ENCODE measurements at regions not wholly inside any gene's neighbourhood (a gene's known extent, or its start where the extent isn't known, plus 50 kb on each side); places are given as distances from the start of the nearest gene placed in this dataset.
A peak's percentile ranks its signal among the peaks of the same experiment; 100 is the strongest.
"Not testable (repeated sequence)": the region's sequence is repeated elsewhere in the genome, so short reads cannot be mapped to it uniquely, and the experiment has no call there.

DNA sequence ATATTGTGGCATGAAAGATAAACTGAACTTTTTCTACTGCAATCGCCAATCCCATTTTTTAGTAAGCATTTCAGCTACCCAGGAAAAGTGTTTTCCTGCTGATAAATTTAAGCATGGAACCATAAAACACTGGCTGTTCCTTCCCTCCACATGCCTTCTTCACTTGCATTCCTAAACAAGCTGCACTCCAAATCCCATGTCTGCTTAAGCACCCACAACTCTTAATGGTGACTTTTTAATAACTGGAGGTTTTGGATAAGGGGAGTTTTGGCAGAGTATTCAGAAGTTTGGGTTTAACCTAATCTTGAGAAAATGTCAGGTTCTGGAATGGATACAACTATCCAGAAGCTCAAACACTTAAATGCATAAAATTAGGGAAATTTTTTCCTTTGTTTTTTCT is 345.6 kb upstream of the CA10 start:
- no peak for DNase-seq

DNA sequence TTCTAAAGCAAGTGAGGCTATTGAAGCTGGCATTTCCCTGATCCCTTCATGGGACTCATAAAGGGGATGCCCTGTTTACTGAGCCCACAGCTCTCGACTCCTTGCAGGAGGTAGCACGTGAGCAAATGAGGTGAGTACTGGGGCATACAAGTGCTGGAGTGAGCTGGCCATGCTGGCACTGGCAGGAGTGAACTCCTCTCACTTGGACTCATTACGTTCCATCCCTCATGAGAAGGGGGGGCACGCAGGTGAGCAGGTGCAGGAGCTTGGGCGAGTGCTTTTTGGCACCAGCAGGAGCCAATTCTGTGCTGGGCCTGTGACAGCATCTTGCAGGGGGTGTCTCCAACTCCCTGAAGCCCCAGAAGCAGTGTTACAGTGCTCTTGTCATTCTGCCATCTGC is 337.1 kb upstream of the CA10 start:
- no peak for DNase-seq

DNA sequence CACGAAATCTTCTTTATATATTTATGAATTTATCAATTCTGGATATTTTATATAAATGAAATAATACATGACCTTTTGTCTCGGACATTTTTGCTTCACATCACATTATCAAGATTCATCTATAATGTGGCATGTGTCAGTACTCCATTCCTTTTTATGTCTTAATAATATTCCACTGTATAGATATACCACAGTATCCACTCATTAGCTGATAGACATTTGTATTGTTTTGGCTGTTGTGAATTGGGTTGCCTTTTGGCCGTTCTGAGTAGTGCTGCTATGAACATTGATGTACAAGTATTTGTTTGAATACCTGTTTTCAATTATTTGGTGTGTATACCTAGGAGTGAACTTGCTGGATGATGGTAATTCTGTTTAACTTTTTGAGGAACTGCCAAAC is 323.8 kb upstream of the CA10 start:
- DNase-seq, result no peak

DNA sequence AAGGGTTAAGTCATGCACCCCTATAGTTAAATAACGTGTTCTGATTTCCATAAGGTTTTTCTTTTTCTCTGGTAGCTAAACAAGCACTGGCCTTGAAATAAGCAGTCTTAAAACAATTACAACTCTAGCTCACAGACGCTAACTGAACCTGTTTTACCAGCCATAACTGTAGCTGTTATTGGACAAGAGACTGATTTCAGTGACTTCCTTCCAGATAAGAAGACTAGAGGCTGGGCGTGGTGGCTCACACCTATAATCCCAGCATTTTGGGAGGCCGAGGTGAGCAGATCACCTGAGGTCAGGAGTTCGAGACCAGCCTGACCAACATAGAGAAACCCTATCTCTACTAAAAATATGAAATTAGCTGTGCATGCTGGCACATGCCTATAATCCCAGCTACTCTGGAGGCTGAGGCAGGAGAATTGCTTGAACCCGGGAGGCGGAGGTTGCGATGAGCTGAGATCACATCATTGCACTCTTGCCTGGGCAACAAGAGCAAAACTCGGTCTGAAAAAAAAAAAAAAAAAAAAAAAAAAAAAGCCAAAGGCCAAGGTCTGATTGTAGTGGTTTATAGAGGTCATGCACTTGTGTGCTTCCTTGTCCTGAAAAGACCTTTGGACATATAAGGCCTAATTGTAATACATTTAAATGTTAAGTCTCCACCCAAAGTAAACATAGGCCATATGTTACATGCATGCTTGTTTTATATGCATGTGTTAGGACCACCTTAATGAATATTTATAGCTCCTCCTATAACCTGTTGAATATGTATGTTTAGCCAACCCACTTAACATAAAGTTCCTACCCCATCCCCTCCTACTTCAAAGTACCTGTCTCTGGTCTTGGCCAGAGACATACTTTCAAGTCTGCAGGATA is 319.5 kb upstream of the CA10 start:
- DNase-seq, result no peak

DNA sequence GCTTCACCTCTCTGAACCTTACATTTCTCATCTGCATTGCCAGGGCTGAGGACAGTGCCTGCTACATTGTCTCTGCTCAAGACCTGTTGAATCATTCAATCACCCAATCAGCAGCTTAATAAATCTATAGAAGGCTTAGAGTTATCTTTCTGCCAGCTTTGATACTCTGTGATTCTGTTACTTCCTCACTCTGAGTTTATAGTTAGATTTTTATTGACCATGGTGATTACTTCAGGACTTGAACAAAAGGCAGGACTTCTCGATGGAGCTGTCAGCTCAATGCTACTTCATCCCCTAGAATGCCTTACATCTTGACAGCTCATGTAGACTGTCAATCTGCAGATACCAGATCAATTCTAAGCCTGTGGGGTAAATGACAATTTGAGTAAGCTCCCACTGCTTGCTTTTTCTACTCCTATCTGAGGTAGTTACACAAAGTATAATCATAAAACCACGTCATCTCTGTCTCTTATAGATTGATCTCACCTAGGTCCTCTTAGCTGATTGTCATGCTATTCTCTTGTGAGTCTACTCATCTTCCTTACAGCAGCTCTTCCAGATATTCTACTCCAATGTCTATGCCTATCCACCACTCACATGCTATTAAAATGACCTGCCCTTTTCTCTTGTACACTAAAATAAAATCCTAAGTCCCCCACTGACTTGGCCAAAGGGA is 318.3 kb upstream of the CA10 start:
- no peak for DNase-seq

DNA sequence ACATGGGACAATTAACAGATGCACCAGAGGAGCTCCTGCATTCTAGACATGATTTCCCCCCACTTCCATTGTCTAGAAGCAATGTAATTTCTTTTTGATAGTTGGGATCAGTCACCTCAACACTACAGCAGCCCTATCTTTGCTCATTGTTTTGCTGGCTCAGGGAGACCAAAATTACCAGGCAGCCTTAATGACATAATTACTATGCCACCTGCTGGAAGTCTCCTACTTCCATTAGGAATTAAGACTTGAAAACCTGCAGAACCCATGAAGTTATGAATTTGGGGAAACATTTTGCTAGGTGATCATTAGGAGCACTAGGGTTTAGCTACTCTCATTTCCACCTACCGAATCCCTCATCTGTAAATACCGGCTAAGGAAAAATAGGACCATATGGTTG is 312.0 kb upstream of the CA10 start:
- DNase-seq, result no peak

DNA sequence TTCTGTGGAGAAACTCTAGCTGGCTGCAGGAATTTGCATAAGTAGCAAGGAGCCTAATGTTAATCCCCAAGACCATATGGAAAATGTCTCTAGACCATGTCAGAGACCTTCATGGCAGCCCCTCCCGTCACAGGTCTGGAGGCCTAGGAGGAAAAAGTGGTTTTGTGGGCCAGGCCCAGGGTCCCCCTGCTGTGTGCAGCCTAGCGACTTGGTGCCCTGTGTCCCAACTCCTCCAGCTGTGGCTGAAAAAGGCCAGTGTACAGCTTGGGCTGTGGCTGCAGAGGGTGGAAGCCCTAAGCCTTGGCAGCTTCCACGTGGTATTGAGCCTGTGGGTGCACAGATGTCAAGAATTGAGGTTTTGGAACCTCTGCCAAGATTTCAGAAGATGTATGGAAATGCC is 306.9 kb upstream of the CA10 start:
- DNase-seq, result no peak

DNA sequence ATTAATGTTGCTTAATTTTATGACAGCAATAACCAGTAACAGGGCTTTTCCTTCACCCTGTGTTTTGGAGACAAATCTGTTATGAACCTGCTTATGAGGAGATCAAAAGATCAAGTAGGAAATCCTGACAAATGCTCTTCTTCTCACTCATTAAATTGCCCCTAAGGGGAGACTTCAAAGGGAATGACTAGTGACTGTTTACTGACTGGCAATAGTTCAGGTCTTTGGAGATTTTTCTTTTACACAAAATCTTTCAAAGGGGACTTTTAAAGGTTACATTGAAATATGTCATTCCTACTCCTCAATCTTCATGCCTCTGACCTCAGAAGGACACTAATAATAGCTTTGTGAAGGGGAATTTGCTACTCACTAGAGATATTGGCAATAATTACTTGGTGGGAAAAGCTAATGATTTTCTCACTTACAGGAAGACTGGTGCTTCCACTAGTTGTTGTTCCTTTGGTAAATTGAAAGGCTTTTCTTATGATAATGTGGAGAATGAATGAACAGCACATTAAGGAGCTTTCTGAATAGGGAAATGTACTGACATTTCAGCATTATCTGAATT is 292.9 kb upstream of the CA10 start:
- DNase-seq, result no peak

DNA sequence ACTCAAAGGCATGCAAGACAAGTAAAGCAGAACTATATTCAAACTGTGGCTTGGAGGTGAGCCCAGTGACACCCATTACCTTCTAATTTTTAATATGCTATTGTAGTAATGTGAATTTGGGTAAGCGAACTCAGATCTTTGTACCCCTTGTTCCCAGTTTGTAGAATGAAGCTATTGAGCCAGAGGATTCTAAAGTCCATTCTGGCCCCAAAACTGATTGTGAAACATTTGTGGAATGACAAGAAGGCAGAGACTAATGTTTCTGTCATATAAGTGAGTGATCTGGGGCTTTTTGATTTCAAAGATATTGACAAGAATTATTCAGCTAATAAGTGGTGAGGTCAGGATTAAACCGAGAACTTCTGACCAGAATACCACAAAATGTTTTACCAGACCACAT is 283.8 kb upstream of the CA10 start:
- DNase-seq, result no peak

DNA sequence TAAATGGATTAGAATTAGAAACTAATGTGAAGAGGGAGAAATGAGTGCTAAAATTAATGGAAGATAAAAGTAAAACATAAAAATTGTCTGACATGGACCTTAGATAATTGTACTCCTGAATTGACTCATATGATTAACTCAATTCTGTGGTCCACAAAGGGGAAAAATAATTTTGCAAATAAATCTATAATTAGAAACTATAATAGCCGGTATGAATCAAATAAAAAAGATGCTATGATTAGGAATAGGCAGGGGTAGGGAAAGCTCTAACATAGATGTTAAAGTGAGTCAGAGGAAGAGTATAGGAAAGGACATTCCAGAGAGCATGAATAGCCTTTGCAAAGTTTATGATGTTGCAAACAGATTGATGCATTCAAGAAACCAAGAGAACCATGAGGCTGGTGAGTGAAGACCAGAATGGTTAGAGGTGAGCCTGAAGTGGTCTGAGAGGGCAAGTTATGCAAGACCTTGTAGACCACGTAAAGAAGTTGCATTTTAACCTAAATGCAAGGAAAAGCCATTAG is 262.1 kb upstream of the CA10 start:
- DNase-seq, result no peak

DNA sequence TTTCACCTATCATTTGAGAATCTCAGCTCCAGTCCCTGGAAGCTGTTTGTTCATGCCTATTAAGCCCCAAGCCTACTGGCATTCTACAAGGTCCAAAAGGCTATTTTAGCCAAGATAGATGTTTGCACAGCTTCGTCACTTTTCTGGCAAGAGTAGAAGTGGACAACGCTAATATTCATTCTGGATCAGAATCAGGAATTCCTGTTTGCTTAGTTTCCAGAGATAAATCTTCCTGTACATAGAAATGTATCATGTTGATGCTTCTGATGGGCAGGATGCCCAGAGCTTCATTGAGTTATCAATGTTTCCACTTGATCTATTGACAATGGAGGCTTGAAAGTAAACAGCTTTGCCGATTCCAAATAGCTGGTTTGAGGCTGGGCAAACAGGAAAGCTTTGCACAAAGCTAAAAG is 260.7 kb upstream of the CA10 start:
- DNase-seq, result no peak

DNA sequence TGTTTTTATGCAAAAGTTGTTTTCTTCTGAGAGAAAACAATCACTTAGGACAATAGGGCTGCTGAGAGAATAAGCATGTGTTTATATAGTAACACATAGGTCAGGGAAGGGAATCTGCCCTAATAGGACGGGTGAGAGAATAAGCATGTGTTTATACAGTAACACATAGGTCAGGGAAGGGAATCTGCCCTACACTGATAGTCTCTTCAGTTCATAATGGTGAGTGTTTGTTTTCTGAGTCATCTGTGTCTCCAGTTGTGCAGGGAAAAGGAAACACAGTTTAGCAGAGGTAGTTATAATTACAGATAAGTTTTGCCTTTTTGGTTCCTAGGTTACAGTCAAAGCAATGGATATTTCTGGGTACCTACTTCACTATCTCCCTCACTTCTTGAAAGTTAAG is 252.3 kb upstream of the CA10 start:
- DNase-seq, result no peak

DNA sequence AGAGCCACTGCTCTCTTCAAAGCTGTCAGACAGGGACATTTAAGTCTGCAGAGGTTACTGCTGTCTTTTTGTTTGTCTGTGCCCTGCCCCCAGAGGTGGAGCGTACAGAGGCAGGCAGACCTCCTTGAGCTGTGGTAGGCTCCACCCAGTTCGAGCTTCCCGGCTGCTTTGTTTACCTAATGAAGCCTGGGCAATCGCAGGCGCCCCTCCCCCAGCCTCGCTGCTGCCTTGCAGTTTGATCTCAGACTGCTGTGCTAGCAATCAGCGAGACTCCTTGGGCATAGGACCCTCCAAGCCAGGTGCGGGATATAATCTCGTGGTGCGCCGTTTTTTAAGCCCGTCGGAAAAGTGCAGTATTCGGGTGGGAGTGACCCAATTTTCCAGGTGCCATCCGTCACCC is 250.7 kb upstream of the CA10 start:
- DNase-seq, result not testable (repeated sequence)

DNA sequence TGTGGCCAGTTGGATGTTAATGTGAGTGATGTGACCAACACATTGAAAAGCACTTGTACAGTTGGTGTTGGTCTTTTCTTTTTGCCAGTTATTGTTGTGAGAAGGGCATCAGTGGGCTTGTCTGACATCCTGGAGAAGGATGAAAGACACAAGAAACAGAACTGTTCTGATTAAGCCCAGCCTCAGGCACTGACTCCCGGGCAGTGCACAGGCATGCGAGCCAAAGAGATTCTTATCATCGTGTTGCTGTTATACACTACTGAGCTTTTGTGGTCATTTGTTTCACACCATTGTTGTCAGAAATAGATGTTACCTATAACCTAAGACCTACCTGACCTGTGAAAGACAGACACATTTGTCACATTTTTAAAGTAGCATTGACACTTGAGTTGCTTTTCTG is 236.8 kb upstream of the CA10 start:
- DNase-seq, result no peak

DNA sequence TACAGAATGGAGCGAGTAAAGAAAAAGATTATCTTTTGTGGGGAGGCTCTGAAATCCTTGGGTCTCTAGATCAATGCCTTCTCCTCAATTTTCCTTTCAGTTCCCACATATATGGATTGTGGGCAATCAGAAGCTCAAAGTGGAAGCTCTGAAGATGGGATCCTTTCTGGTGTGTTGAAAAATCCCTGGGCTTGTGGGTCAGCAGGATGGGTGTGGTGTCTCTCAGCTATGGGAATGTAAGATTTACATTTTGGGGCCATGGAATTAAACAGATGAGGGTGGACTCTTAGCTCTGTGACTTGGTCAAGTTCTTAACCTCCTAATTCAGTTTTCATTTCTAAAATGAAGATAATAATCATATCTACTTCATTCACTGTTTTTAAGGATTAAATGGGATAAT is 231.9 kb upstream of the CA10 start:
- no peak for DNase-seq

DNA sequence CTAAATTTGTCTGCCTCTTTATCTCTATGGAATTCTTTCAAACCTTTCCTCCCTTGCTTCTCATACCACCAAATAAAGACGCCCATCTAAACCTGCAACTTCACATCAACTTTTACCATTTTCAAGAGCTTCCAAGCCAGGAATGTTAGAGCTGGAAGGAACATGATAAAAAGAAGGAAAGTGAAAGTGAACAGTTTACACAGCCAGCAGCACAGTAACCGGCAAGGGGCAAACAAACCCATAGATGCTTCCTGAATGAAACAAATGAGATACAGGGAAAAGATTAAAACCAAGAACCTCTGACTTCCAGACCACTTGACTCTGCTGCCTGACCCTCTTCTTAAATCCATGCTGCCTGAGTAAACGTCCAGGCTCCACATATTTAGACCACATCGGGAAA is 231.1 kb upstream of the CA10 start:
- DNase-seq, result no peak

DNA sequence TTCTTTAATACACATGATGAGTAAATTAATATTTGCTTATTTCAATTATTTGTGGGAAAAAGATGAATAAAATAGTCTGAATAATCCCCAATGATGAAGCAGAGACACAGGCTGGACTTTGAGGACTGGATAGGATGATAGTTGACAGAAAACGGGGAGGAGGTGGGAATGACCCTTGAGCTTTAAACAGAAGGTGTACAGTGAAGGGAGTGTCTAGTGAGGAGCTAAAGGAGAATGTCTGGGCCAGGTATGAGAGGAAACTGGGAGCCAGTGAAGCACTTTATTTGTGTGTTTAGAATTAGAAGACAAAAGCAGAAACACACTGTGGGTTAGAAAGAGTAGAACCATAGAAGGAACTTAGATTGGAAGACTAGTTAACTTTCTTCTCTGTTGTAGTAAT is 230.4 kb upstream of the CA10 start:
- DNase-seq, result no peak

DNA sequence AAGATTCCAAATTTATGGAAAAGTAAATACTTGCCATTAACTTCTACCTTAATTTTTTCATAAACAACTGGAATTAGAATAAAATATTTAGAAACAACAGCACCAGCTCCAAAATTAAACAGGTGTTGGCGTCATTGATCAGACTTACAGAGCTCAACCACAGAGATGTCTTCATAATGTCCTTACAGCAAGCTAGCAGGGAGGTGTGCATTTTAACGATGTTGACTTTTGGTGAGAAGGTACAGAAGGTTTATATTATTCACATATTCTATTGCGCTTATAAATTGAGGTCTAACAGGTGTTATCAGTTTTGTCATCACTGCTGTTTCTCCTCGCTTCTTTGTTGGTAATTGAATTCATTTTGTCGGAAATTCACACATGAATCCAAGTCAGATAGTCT is 226.2 kb upstream of the CA10 start:
- no peak for DNase-seq

DNA sequence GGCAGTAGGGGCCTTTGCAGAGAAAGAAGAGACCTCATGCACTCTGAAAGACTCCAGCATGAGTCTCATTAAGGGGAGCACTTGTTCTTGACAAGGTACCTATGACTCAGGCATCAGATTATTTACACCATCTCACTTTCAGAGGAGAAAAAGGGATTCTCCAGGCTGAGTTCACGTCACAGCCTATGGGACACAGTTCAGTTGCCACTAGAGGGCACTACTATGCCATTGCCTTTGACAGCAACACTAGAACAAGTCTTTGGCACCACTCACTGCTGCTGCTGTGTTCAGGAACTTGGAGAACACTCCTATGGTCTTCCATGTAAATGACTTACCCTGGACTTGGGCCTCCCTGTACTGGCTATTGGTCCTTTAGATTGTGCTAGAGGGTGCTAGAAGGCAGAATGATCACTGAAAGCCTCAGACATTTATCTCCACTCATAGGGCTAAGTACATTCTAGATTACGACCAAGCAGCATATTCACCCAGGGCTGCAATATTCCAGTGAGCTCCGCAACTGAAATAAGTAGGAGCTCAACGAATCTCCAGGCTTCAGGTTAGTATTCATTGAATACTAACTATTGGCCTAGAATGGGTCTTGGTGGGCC is 225.1 kb upstream of the CA10 start:
- peak; percentile 66 for DNase-seq

DNA sequence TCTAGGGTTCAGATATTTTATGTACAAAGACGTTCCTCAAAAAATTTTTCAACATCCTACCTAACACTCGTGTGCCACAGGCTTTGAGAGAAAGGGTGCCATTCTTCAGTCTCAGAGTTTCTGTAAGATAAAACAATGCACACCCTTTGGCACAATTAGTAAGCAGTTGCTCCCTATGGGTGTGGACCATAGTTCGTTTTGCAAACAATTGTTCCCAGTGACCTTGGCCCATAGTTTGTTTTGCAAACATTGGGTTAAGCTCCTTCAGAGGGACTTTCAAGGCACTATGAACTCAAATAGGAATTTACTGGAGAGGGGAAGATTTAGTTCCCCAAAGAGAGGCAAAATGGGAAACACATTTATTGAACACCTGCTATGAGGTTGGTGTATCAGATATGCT is 220.3 kb upstream of the CA10 start:
- DNase-seq, result no peak

DNA sequence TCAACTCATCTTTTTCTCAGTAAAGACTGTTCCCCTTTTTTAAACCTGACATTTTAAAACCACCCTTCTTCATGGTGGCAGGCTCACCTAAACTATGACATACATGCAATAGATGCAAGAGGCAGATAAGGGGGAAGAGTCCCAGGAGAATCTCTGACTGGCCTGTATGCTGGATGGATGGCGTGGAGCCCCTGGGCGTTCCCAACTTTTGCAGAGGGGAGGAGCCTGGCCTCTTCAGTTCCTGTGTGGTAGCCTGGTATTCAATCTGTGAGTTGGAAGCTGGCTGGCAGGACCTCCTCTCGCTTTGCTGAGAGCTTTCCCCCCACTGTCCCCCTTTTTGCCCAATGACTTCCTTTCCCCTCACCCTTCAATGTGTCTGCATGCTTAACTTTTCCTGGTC is 217.6 kb upstream of the CA10 start:
- DNase-seq, result no peak

DNA sequence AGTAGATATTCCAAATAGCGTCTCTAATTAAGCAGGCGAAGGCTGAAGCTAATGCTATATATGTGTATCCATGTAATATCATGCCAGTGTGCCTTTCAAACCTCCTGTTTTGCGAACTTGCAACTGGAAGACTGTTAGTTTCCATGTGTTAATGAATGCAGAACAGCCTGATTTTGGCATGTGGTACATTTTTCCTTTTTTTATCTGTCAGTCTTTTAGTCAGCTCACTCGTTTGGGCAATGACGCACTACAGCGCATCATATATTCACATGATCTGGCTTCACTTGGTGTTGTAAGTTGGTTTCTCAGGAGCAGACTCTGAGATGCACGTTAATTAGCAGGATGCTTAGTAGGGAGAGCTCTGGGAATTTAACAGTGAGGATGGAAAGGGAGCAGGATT is 210.4 kb upstream of the CA10 start:
- DNase-seq, result no peak

DNA sequence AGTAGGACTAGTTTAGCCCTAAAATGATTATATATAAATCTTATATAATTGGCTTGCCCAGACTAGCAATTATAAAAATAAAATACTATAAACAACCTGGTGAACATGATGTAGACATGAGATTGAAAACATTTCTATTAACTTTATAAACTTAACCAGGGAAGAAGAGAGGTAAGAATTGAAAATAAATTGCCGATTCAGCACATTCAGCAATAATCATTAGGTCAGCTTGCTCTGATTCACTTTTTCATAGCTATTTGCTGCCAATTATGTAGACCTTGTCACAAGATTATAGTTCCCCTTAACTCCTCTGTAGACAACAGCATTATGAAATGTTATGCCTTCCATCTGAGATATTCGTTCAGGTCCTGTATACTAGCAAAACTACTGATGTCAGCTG is 199.3 kb upstream of the CA10 start:
- DNase-seq, result no peak

DNA sequence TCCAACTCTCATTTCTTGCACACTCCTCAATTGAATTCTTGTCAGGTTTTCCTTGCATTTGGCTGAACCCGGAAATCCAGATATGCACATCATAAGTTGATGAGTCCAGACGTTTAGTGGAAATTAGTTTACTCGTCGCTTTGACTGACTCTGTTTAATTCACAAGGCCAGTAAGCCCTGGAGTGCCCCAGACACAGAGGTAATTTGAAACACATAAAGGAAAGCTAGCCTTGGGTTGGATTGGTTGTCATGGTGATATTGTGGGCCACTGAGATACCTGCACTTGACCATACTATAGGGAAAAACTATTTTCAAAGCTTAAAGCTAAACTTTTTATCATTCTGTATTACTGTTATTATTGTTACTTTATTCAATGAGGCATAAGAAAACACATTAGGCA is 178.3 kb upstream of the CA10 start:
- DNase-seq, result no peak

Data from hematopoietic multipotent progenitor cell treated with erythropoietin and hydrocortisone succinate and interleukin-3 and kit ligand, for 4 days (in vitro differentiated cells).